ENCODE measurements at regions not wholly inside any gene's neighbourhood (a gene's known extent, or its start where the extent isn't known, plus 50 kb on each side); places are given as distances from the start of the nearest gene placed in this dataset.

DNA sequence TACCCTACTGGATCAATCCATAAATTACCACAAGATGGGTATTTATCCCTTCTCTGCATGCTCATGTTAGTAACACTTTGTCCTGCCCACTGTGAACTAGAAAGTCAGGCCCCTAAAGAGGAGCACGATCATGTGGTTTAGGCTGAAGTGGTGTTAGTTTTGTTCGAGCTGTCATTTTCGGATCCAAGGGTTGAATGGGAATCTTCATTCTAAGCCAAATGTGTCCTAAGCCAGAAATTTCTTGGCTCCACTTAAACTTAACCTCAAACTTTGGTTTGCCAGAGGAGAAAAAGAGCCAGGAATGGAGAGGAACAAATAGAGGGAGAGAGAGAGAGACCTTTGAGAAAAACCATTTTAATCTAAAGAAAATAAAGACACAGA lies 837.7 kb upstream of the ZNF608 start:
- H3K9me3 ChIP-seq: no peaks in the 10 kb centered on the region
- H3K4me1 ChIP-seq: peaks cover 14 to 15% of the 10 kb centered on the region in 2 donors
- ATAC-seq (peak; percentile 56 to 62), DNase-seq (no peak)
- in situ Hi-C loops (cut with MboI; ENCODE audit: low sequenced_read_pairs in 4 of 4): no loop called here
- H3K27me3 ChIP-seq: no peaks in the 10 kb centered on the region
- no peak overlapping the region for H3K27ac ChIP-seq
- intact Hi-C loops (cut with DNase I; ENCODE audit: low total_unique reads): no loop called here
- TF ChIP-seq POLR2A (IDR thresholded peaks at IDR 0.05) (no peak), CTCF (IDR thresholded peaks at IDR 0.05 in 4 of 5, conservative IDR thresholded peaks at IDR 0.05 in 1 of 5) (no peak)
- no peak overlapping the region for H3K4me3 ChIP-seq
- no peaks in the 10 kb centered on the region for H3K36me3 ChIP-seq

- H3K36me3 ChIP-seq: no peaks in the 10 kb centered on the region
- in situ Hi-C loops (cut with MboI; ENCODE audit: low sequenced_read_pairs in 4 of 4) (no loop called here), intact Hi-C loops (cut with DNase I; ENCODE audit: low total_unique reads) (no loop called here)
- H3K27me3 ChIP-seq: no peaks in the 10 kb centered on the region
- no peaks in the 10 kb centered on the region for H3K9me3 ChIP-seq
- no peak overlapping the region for H3K4me3 ChIP-seq
- H3K27ac ChIP-seq: no peak overlapping the region
- DNase-seq: no peak
- no peak for ATAC-seq
- H3K4me1 ChIP-seq: peaks cover 14 to 15% of the 10 kb centered on the region in 2 donors
- no peak for TF ChIP-seq CTCF (IDR thresholded peaks at IDR 0.05 in 4 of 5, conservative IDR thresholded peaks at IDR 0.05 in 1 of 5)
- TF ChIP-seq POLR2A (IDR thresholded peaks at IDR 0.05): no peak
Measured at GRCh38 chr5:125587631-125588030, 835.6 kb upstream of the GRAMD2B start.

- Histone ChIP-seq H3K36me3 (no peaks in the 10 kb centered on the region), H3K27me3 (no peaks in the 10 kb centered on the region), H3K27ac (no peak overlapping the region), H3K4me1 (no peaks in the 10 kb centered on the region), H3K9me3 (no peaks in the 10 kb centered on the region), H3K4me3 (no peak overlapping the region)
- TF ChIP-seq CTCF (IDR thresholded peaks at IDR 0.05 in 4 of 5, conservative IDR thresholded peaks at IDR 0.05 in 1 of 5) (no peak), POLR2A (IDR thresholded peaks at IDR 0.05) (no peak)
- intact Hi-C loops (cut with DNase I; ENCODE audit: low total_unique reads): no loop called here
- in situ Hi-C loops (cut with MboI; ENCODE audit: low sequenced_read_pairs in 4 of 4): no loop called here
- ATAC-seq (no peak), DNase-seq (no peak)
Measured at GRCh38 chr5:125592856-125593255, 830.4 kb upstream of the GRAMD2B start.

DNA sequence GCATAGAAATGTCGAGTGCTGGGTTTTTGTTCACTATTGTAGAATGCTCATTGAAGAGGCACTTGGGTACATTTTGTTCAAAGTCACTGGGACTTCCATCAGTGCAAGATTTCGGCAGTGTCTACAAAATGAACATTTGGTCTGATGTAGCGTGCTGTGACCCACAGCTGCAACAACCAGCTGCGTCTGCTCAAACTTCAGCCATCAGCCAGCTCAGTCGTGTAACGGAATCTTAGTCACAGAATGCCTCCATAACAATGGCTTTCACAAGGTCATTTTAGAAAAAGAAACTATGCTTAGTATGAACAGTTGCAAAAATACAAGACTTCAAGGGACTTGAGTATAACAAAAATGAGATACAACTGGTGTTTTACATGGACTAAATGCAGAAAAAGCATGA lies 828.1 kb upstream of the GRAMD2B start:
- intact Hi-C loops (cut with DNase I; ENCODE audit: low total_unique reads): no loop called here
- Histone ChIP-seq H3K36me3 (no peaks in the 10 kb centered on the region), H3K9me3 (no peaks in the 10 kb centered on the region), H3K27me3 (no peaks in the 10 kb centered on the region), H3K27ac (no peak overlapping the region), H3K4me3 (no peak overlapping the region), H3K4me1 (no peaks in the 10 kb centered on the region)
- in situ Hi-C loops (cut with MboI; ENCODE audit: low sequenced_read_pairs in 4 of 4): no loop called here
- no peak for TF ChIP-seq CTCF (IDR thresholded peaks at IDR 0.05 in 4 of 5, conservative IDR thresholded peaks at IDR 0.05 in 1 of 5)
- no peak for TF ChIP-seq POLR2A (IDR thresholded peaks at IDR 0.05)
- ATAC-seq (peak; percentile 56 to 60), DNase-seq (peak in 1 of 2 donors; percentile 9)

DNA sequence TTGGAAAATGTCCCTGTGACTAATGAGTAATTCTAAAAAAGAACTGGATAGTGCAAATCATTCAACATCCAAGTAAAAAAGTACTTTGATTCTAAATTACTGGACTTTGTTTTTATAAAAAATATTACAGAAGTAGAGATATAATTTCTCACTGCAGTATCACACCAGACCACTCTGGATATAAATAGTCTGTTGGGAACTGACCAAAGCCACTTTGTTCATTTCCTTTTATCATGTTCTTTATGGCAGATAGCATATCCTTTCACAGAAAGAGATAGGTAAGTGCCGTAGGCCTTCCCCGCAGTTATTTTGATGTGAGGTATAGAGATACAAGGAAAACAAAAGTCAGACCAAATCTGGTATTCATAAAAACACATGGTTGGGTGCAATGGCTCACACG lies 827.4 kb upstream of the GRAMD2B start:
- Histone ChIP-seq H3K9me3 (no peaks in the 10 kb centered on the region), H3K27me3 (no peaks in the 10 kb centered on the region), H3K27ac (no peak overlapping the region), H3K36me3 (no peaks in the 10 kb centered on the region), H3K4me1 (no peaks in the 10 kb centered on the region), H3K4me3 (no peak overlapping the region)
- DNase-seq (no peak), ATAC-seq (no peak)
- in situ Hi-C loops (cut with MboI; ENCODE audit: low sequenced_read_pairs in 4 of 4) (no loop called here), intact Hi-C loops (cut with DNase I; ENCODE audit: low total_unique reads) (no loop called here)
- TF ChIP-seq CTCF (IDR thresholded peaks at IDR 0.05 in 4 of 5, conservative IDR thresholded peaks at IDR 0.05 in 1 of 5) (no peak), POLR2A (IDR thresholded peaks at IDR 0.05) (no peak)

Measured in gastrocnemius medialis (tissue), 4 donors.